H4 (cell line): ENCODE measurements at regions not wholly inside any gene's neighbourhood (a gene's known extent, or its start where the extent isn't known, plus 50 kb on each side); places are given as distances from the start of the nearest gene placed in this dataset.

Experiments
- DNase-seq: peaks from one replicate; pipeline ENCODE4 v3.0.0-alpha.2; 2015; ENCODE audit warnings: low spot score

- no peak for DNase-seq
Measured at GRCh38 chr20:20887593-20888265, 175.3 kb upstream of the RALGAPA2 start.

DNA sequence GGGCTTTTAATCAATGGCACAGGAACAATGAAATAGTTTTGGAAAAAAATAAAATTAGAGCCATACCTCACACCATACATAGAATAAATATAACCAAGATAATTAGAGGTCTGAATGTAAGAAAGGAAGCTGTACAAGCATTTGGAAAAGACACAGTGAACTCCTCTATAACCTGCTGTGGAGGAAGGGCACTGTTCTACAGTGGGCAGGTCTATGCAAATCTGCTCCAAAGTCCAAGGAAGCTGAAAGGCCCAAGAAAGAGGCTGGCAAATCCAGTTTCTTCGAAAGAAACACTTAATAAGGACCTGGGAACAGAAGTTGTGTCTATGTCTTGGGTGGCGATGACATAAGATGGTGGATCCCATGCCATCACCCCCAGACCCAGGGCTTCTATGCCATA is 169.4 kb upstream of the RALGAPA2 start:
- no peak for DNase-seq

DNA sequence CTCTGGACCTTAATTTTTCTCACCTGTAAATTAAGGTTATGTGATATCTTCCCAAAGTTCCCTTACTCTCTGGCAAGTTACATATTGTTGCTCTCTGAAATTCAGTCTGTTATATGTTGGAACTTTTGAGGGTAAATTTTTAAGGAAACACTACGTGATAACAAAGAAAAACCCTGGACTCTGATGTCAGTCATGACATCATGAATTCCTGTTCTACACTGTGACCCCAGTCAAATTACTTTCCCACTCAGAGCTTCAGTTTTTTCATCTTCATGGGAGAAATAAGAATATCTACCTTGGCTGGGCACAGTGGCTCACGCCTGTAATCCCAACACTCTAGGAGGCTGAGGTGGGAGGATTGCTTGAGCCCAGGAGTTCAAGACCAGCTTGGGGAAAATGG is 164.6 kb upstream of the RALGAPA2 start:
- no peak for DNase-seq

- DNase-seq = no peak
Measured at GRCh38 chr20:20875716-20876115, 163.3 kb upstream of the RALGAPA2 start.

DNA sequence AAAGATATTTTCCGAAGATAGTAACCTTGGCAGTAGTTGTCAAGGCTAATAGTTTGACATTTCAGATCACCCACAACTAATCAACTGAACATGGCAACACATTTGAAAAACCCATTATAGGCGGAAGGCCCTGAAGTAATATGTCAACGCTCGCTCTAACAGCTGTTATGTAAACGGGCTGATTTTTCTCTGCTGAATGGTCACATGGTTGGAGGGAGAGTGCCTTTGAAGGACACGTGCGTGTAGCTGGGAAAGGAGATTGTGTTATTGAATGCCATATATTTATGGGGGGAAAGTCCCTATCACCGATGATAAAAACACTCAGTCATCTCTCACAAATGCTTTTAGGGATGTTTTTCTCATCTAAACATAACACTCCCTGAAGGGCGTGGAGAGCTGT is 160.0 kb upstream of the RALGAPA2 start:
- no peak for DNase-seq

GRCh38 chr20:20869161-20869775 is 156.8 kb upstream of the RALGAPA2 start:
- DNase-seq = no peak

DNA sequence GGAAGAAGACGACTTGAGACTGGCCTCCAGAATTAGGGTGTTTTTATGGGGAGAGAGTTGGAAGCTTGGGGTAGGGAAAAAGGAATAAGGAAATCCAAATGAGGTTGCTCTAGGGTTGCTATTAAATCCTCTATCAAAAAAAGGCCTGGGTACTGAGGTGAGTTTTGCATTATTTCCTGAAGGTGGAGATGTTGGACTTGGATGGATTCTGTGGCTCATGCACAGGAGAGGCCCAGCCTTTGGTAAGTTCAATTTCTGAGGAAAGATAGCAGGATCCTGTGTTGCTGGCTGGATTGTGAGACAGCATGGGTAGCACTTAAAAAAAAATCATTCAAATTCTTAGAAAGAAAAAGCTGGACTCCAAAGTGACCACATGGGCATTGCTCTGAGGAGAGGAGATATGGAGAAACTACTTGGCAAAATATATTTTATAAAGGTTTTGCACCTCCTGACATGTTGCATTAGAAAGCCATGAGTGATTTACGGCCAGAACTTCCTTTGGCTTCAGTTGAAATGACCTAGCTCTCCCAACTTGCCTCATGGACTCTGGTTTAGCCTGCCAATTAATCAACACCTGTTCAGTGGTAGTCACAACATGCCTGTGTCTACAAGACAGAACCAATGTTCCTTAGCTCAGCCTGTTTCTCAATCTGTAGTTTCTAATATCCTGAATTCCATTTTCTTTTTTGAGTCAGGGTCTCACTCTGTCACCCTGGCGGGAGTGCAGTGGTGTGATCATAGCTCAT is 152.1 kb upstream of the RALGAPA2 start:
- DNase-seq = peak; percentile 34

DNA sequence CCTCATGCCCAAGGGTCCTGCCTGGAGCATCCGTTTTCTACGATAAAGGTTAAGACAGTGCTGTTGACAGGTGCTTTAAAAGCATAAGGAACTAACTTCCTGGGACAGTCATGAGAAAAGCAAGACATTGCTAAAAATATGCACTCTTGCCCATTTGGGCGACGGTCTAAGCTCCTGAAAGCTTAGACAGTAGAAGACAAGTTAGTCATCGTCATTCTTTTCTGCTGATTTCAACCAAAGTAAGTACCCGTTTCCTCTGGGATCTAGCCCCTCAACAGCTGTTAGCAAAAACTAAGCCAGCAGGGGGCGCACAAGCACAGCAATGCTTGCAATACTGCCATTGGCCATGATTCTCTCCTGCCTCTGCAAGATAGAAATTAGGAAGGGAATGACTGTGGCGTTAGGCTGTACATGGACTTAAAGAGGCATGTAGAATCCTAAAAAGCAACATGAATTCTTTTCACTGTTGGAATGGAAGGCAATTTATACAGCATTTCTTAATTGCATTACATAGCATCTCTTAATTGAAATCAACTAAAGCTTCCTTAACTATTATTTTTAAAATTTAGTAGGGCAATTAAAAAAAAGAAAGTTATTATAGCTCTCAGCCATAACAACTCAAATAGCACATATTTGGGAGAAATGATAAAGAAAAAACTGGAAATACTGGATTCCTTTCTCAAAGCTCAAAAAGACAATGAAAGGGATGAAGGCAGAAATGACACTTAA is 147.8 kb upstream of the RALGAPA2 start:
- peak; percentile 82 for DNase-seq

DNA sequence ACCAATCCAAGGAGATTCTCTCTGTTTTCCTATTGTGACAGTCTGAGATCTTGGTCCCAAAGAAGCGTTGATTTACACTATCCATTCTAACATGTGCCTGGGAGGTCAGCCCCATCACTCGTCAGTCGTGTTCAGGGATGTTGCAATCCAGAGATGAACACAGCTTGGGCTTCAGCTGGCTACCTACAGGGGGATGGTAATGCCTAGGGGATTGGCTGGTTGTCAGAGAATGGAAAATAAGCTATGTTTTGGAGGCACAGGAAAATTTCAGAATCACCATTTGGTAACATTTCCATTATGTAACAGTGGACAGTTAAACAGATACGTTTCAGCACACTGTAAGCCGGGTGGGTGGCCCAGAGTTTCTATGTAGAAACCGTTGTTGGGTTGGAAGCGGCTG is 147.1 kb upstream of the RALGAPA2 start:
- no peak for DNase-seq

DNA sequence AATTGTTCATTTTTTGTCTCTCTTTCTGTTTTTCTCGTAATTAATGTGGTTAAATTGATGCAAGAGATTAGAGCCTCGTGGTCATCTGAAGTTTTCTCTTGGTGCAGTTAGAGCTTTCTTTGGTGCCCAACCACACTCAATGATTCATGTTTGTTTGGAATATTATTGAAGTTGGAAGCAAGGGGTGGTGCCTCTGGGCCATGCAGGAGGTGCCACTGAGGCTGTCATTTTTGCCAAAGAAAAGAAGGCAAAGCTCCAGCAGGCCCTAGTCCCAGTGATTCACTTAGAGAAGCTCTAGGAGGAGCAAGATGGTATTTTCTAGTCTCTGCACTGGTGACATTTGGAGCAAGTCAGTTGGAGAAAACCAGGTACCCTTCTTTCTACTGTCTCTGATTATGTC is 144.5 kb upstream of the RALGAPA2 start:
- DNase-seq = no peak

GRCh38 chr20:20856306-20856705 is 143.9 kb upstream of the RALGAPA2 start:
- no peak for DNase-seq

DNA sequence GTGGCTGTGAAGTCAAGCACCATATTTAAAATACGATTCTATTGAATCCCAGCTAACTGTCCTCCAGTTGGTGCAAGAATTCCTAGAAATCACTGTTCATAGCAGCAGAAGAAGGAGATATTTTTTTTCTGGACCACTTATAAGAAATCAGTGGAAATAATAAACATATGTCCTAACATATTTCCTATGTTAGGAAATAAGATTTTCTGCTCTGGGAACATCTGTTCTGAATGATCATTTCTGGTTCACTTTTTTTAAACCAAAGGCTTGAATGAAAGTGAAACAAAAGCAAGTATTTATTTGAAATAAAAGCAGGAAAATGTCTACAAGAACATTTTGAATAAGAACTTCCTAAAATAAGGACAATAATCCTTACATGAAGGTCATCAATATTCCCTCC is 138.9 kb upstream of the RALGAPA2 start:
- no peak for DNase-seq

DNA sequence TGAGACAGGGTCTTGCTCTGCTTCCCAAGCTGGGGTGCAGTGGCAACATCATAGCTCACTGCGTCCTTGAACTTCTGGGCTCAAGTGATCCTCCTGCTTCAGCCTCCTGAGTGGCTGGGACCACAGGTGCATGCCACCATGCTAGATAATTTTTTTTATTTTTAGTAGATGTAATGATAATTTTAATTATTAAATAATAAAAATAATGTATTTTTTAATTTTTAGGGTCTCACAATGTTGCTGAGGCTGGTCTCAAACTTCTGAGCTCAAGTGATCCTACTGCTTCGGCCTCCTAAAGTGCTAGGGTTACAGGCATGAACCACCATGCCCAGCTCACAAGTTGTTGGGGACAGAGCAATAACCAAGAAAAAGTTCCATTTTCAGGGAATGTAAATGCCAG is 138.0 kb upstream of the RALGAPA2 start:
- no peak for DNase-seq

DNA sequence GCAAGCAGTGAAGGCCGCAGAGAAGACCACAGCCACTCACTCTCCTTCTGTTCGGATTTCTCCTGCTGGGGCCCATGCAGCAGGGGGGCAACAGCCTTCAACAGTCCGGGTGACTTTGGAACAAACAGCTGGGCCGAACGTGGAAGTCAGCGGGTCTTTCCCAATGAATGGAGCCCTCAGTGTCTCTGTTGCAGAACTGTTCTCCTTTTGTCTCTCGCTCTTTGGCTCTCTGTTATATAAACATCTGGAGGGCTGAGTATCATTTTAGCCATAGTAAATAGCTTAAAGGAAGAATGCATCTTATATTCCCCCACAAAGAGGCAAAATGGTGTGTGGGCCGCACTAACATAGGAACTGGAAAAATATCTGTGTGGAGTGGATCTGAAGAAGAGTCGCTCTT is 136.7 kb upstream of the RALGAPA2 start:
- DNase-seq = no peak

DNA sequence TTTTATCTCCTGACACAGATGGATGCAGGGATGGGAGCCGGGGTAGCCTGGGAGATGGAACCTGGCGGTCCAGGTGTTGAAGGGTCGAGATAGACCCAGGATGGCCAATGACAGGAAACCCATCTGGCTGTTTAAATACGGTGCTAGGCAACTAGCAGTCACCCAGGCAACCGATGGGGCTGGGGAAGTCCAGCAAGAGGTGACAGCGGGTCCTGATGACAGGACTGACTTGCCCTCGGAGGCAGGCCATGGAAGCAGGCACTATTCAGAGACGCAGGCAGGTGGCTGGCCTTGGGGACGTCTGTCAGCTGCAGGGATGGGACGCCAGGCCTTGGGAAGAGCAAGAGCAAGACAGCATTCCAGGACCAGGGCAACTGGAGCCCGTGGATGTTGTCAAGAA is 135.4 kb upstream of the RALGAPA2 start:
- DNase-seq = no peak

GRCh38 chr20:20843982-20844381 is 131.5 kb upstream of the RALGAPA2 start:
- peak; percentile 51 for DNase-seq

DNA sequence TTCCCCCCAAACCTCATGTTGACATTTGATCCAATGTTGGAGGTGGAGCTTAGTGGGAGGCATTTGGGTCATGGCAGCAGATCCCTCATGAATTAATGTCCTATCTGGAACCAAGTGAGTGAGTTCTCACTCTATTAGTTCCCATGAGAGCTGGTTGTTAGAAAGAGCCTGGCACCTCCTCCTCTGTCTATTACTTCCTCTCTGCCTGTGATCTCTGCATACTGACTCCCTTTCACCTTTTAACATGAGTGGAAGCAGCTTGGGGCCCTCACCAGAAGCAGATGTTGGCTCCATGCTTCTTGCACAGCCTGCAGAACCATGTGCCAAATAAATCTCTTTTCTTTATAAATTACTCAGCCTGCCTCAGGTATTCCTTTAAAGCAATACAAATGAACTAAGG is 127.3 kb upstream of the RALGAPA2 start:
- no peak for DNase-seq

- DNase-seq = peak; percentile 47
Measured at GRCh38 chr20:20837574-20838021, 125.2 kb upstream of the RALGAPA2 start.

DNA sequence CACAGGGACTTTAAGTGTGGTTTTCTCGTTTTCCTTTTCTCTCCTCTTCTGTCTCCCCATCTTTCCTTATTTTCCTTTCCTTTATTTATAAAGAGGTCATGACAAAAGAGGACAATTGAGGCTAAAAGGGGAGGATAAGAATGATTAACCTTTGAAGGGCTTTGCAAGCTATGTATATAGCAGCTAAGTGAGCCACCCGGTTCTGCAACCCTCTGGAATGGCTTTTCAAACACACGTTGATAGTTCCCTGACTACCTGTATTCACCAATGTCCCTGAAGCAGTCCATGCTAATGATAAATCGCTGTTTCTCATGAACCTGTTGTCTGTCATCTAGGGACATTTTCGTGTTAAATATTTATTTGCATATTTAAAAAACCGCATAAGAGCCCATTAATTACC is 124.4 kb upstream of the RALGAPA2 start:
- DNase-seq = no peak

DNA sequence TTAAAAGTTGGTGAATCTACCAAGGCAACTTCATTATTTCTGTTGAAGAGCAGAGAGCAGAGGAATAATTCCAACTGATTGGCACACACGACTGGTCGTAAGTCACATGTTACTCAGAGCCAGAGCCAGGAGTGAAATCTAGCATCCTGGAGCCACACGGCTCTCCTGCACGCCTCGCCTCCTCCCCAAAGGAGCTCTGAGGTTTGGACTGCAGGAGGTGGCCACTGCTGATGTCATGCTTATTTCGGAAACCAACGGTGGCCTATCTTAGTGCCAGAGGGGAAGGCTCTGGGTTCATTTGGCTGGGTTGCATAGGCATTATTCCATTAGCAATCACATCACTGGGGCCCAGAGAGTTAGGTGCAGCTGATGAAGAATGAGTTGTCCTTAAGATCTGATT is 123.5 kb upstream of the RALGAPA2 start:
- peak; percentile 28 for DNase-seq

DNA sequence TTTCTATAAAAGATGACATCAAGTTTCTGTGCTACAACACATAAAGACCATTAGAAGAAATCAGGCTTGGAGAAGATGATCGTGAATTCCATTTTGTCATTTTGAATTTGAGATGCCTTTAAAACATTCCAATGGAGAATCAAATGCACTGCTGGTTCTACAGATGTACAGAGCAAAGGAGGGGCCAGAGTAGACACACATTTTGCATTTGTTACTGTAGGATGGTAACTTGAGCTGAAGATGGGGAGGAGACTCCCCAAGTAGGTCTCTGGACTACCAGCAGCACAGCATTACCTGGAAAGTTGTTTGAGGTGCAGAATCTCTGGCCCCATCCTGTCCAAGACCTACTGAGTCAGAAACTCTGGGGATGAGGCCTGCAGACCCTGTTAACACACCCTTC is 121.6 kb upstream of the RALGAPA2 start:
- DNase-seq = no peak

GRCh38 chr20:20832715-20833114 is 120.3 kb upstream of the RALGAPA2 start:
- DNase-seq = no peak
